DOHH2 (cell line): ENCODE measurements at regions not wholly inside any gene's neighbourhood (a gene's known extent, or its start where the extent isn't known, plus 50 kb on each side); places are given as distances from the start of the nearest gene placed in this dataset.

ENCODE experiments used
- CTCF ChIP-seq: fragments of 200-600 bp; sonication (generic); IDR thresholded peaks from one replicate; pipeline ENCODE4 v1.5.1; 2014; ENCODE audit warnings: antibody characterized with exemption, mild to moderate bottlenecking, low read depth, low read length; ENCODE audit not compliant: poor library complexity, severe bottlenecking
- EZH2phosphoT487 ChIP-seq: fragments of 200-600 bp; sonication (generic); IDR thresholded peaks from 2 replicates; pipeline ENCODE4 v1.6.1; 2017; ENCODE audit warnings: borderline replicate concordance, mild to moderate bottlenecking, antibody characterized with exemption, low read length, moderate library complexity, mixed read lengths

DNA sequence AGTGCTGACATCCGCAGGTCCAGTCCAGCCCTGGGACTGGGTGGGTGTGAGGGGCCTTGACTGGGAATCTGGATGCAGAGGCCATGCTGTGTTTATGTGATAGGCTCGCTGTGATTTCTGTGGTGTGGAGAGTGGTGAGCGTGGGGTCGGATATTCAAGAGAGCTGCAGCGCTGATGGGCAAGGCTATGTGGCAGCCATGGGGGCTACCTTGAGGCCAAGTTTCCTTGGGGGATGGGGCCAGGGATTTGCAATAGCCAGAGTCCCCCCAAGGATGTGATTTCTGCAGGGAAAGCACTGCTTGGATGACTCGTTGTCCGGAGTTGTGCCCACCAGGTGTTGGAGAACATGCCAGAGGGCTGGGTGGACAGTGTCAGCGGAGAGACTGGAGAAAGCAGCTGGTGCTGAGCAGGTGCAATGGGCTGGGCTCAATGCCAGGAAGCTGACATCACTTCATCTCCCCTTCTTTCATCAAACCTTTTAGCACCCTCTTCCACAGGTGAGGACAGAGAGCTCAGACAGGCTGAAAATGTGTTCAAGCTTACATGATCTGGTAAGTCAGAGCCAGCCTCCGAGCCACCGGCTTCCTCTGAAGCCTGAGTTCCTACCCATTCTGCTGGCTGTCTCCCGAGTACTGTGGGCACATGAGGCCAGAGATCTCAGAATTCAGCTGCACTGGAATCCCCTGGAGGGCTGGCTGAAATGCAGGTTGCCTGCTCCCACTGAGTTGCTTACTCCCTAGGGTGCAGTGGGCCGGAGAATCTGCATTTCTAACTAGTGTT lies 132.9 kb downstream of the RHOU start:
- no peak for TF ChIP-seq CTCF
- no peak for TF ChIP-seq EZH2phosphoT487
